ENCODE measurements at regions not wholly inside any gene's neighbourhood (a gene's known extent, or its start where the extent isn't known, plus 50 kb on each side); places are given as distances from the start of the nearest gene placed in this dataset.
"Not testable (repeated sequence)": the region's sequence is repeated elsewhere in the genome, so short reads cannot be mapped to it uniquely, and the experiment has no call there.

GRCh38 chr13:65499256-65499655, 1730.9 kb downstream of the PCDH9 start:
- ATAC-seq (no peak), DNase-seq (no peak)
- no peaks in the 10 kb centered on the region for H3K9me3 ChIP-seq
- no peak overlapping the region for H3K4me3 ChIP-seq
- TF ChIP-seq CTCF (IDR thresholded peaks at IDR 0.05) (no peak), POLR2A (IDR thresholded peaks at IDR 0.05) (no peak)
- H3K4me1 ChIP-seq: no peaks in the 10 kb centered on the region
- intact Hi-C loops (cut with DNase I): no loop called here
- H3K27me3 ChIP-seq: no peaks in the 10 kb centered on the region
- no peaks in the 10 kb centered on the region for H3K36me3 ChIP-seq (replicated peaks in 1 of 2; ENCODE audit: insufficient read depth in 1 of 2, low read depth in 2 of 2)
- WGBS, 2 donors: 79% methylated on average over 1 of the region's 1 CpG
- H3K27ac ChIP-seq: no peak overlapping the region

GRCh38 chr13:65497265-65497664, 1732.9 kb downstream of the PCDH9 start:
- H3K9me3 ChIP-seq: no peaks in the 10 kb centered on the region
- no peaks in the 10 kb centered on the region for H3K36me3 ChIP-seq (replicated peaks in 1 of 2; ENCODE audit: insufficient read depth in 1 of 2, low read depth in 2 of 2)
- ATAC-seq: no peak
- H3K4me1 ChIP-seq: no peaks in the 10 kb centered on the region
- no peak overlapping the region for H3K4me3 ChIP-seq
- TF ChIP-seq CTCF (IDR thresholded peaks at IDR 0.05) (no peak), POLR2A (IDR thresholded peaks at IDR 0.05) (no peak)
- H3K27ac ChIP-seq: no peak overlapping the region
- no peak for DNase-seq
- no peaks in the 10 kb centered on the region for H3K27me3 ChIP-seq
- intact Hi-C loops (cut with DNase I): no loop called here

- intact Hi-C loops (cut with DNase I); H3K36me3 ChIP-seq (replicated peaks in 1 of 2; ENCODE audit: insufficient read depth in 1 of 2, low read depth in 2 of 2); H3K4me3 ChIP-seq; H3K27ac ChIP-seq; H3K9me3 ChIP-seq; H3K4me1 ChIP-seq; H3K27me3 ChIP-seq; ATAC-seq; DNase-seq: not testable (repeated sequence)
- WGBS, 2 donors: 42 to 44% methylated on average over 1 of the region's 1 CpG
These were observed 1739.4 kb downstream of the PCDH9 start for GRCh38 chr13:65490725-65491124.

GRCh38 chr13:65488606-65489005, 1741.5 kb downstream of the PCDH9 start:
- no peak for DNase-seq
- H3K27me3 ChIP-seq: no peaks in the 10 kb centered on the region

GRCh38 chr13:65479692-65480091, 1750.4 kb downstream of the PCDH9 start:
- Histone ChIP-seq H3K36me3 (replicated peaks in 1 of 2; ENCODE audit: insufficient read depth in 1 of 2, low read depth in 2 of 2) (no peaks in the 10 kb centered on the region), H3K9me3 (no peaks in the 10 kb centered on the region), H3K4me3 (no peak overlapping the region), H3K4me1 (no peaks in the 10 kb centered on the region), H3K27ac (no peak overlapping the region), H3K27me3 (no peaks in the 10 kb centered on the region)
- 40 to 48% methylated on average over 2 of the region's 2 CpGs for WGBS, 2 donors
- intact Hi-C loops (cut with DNase I): no loop called here
- ATAC-seq: no peak
- TF ChIP-seq POLR2A (IDR thresholded peaks at IDR 0.05) (no peak), CTCF (IDR thresholded peaks at IDR 0.05) (no peak)
- DNase-seq: no peak

More at GRCh38 chr13:65488606-65489005, 1741.5 kb downstream of the PCDH9 start:
- Histone ChIP-seq H3K4me1 (no peaks in the 10 kb centered on the region), H3K27ac (no peak overlapping the region), H3K36me3 (replicated peaks in 1 of 2; ENCODE audit: insufficient read depth in 1 of 2, low read depth in 2 of 2) (no peaks in the 10 kb centered on the region), H3K9me3 (no peaks in the 10 kb centered on the region), H3K4me3 (no peak overlapping the region)
- intact Hi-C loops (cut with DNase I): no loop called here
- WGBS, 2 donors: 34 to 38% methylated on average over 3 of the region's 3 CpGs
- TF ChIP-seq POLR2A (IDR thresholded peaks at IDR 0.05): no peak
- no peak for TF ChIP-seq CTCF (IDR thresholded peaks at IDR 0.05)
- ATAC-seq: no peak
